ENCODE measurements at regions not wholly inside any gene's neighbourhood (a gene's known extent, or its start where the extent isn't known, plus 50 kb on each side); places are given as distances from the start of the nearest gene placed in this dataset.

DNA sequence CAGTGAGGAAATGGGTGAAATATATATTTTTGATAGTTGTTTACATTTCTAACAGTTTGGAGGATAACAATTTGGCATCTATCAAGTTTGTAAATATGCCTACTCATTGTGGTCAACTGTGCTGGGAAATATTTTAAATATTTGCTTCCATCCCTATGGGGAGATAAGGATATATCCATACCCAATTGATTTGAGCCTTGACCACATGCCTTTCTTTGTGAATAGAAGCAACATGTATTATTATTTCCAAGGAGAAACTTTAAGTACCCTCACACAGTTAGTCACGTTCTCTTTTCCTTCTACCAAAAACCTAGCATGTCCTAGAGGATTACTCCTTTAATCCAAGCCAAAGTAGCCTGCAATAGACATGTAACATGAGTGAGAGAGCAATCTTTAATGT lies 245.4 kb upstream of the CBLB start:
- TF ChIP-seq, protein P1, sequence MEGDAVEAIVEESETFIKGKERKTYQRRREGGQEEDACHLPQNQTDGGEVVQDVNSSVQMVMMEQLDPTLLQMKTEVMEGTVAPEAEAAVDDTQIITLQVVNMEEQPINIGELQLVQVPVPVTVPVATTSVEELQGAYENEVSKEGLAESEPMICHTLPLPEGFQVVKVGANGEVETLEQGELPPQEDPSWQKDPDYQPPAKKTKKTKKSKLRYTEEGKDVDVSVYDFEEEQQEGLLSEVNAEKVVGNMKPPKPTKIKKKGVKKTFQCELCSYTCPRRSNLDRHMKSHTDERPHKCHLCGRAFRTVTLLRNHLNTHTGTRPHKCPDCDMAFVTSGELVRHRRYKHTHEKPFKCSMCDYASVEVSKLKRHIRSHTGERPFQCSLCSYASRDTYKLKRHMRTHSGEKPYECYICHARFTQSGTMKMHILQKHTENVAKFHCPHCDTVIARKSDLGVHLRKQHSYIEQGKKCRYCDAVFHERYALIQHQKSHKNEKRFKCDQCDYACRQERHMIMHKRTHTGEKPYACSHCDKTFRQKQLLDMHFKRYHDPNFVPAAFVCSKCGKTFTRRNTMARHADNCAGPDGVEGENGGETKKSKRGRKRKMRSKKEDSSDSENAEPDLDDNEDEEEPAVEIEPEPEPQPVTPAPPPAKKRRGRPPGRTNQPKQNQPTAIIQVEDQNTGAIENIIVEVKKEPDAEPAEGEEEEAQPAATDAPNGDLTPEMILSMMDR (IDR thresholded peaks at IDR 0.05; ENCODE audit: low read depth, low read length) = no peak
- no peak for TF ChIP-seq EZH2phosphoT487 (IDR thresholded peaks at IDR 0.05; ENCODE audit: low read depth)
